ENCODE measurements at regions not wholly inside any gene's neighbourhood (a gene's known extent, or its start where the extent isn't known, plus 50 kb on each side); places are given as distances from the start of the nearest gene placed in this dataset.

DNA sequence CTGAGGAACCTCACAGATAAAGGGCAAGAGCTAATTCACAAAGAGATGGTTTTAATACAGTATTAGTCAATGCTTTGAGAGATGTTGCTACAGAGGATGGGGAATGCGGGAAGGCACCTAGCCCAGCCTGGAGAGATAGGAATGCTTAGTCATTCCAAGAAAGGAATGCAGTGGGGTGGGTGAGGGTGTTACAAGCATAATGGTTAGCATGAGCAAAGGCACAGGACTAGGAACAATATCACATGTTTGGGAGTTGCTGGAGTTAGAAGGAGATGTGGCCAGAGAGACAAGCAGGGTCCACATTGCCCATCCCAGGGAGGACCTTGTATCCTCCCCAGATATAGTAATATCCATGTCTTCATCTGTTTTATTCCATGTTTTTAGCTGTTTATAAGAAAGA, 107.0 kb upstream of the OGFRL1 start:
- Histone ChIP-seq H3K79me2 (ENCODE audit: control insufficient read depth, insufficient read depth, low read length, poor library complexity) (no peaks in the 10 kb centered on the region), H2AK5ac (ENCODE audit: low read length) (no peak overlapping the region), H3K9ac (ENCODE audit: low read length) (no peak overlapping the region), H3K27ac (ENCODE audit: low read depth, low read length) (peak overlapping the region; percentile 22), H3K4me2 (ENCODE audit: low read length) (no peak overlapping the region), H3K23ac (ENCODE audit: low read length) (no peak overlapping the region), H3K18ac (ENCODE audit: low read length) (no peak overlapping the region), H3K4me3 (ENCODE audit: low read depth, low read length) (no peak overlapping the region), H3K9me3 (ENCODE audit: insufficient read depth, low read depth, low read length) (no peaks in the 10 kb centered on the region), H2BK120ac (ENCODE audit: insufficient read depth, low read length, poor library complexity) (no peak overlapping the region), H2AFZ (ENCODE audit: insufficient read depth, low read length, poor library complexity) (no peak overlapping the region), H3K4ac (ENCODE audit: low read depth, low read length) (no peak overlapping the region), H4K12ac (ENCODE audit: low read depth, low read length) (no peak overlapping the region), H4K91ac (ENCODE audit: low read depth, low read length) (no peak overlapping the region), H3K14ac (ENCODE audit: low read length) (no peak overlapping the region), H3K27me3 (ENCODE audit: insufficient read depth, low read length) (no peaks in the 10 kb centered on the region), H3K79me1 (ENCODE audit: low read length) (no peaks in the 10 kb centered on the region), H3K36me3 (ENCODE audit: control insufficient read depth in 1 of 2, insufficient read depth in 2 of 2, low read length in 2 of 2) (no peaks in the 10 kb centered on the region), H2BK12ac (ENCODE audit: low read length) (no peak overlapping the region), H4K8ac (ENCODE audit: low read depth, low read length) (no peak overlapping the region), H2BK5ac (ENCODE audit: low read depth, low read length, poor library complexity) (no peak overlapping the region), H3K4me1 (ENCODE audit: control insufficient read depth in 1 of 2, insufficient read depth in 2 of 2, low read length in 2 of 2) (peaks cover 0 to 6% of the 10 kb centered on the region in 2 experiments)
- DNase-seq = peak; percentile 82 to 92
- no CpG with 5 or more reads among the region's 1 CpG for WGBS (ENCODE audit: extremely low coverage, insufficient coverage, insufficient read length)

DNA sequence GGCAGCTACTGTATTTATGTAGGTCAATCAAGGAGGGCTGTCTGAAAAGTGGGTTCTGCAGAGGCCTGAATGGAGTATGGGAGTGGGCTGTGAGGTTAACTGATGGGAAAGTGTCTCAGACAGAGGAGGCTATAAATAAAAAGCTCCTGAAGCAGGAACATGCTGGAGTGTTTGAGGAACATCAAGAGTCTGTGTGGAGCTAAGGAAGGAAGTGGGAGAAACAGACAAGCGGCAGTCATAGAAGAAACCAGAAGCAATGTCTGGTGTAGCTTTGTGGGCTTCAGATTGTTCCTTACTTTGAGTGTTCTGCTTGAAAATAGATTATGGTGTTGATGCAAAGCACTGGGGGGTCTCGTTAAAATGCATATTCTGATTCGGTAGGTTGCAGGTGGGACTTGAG, 101.5 kb upstream of the OGFRL1 start:
- H3K27me3 ChIP-seq (ENCODE audit: insufficient read depth, low read length) = no peaks in the 10 kb centered on the region
- H3K4ac ChIP-seq (ENCODE audit: low read depth, low read length) = no peak overlapping the region
- no peak overlapping the region for H3K23ac ChIP-seq (ENCODE audit: low read length)
- no peaks in the 10 kb centered on the region for H3K4me1 ChIP-seq (ENCODE audit: control insufficient read depth in 1 of 2, insufficient read depth in 2 of 2, low read length in 2 of 2)
- H2AFZ ChIP-seq (ENCODE audit: insufficient read depth, low read length, poor library complexity) = no peak overlapping the region
- no peak overlapping the region for H3K14ac ChIP-seq (ENCODE audit: low read length)
- no peaks in the 10 kb centered on the region for H3K79me1 ChIP-seq (ENCODE audit: low read length)
- H3K18ac ChIP-seq (ENCODE audit: low read length) = no peak overlapping the region
- no peak overlapping the region for H4K91ac ChIP-seq (ENCODE audit: low read depth, low read length)
- H3K9me3 ChIP-seq (ENCODE audit: insufficient read depth, low read depth, low read length) = no peaks in the 10 kb centered on the region
- H2BK120ac ChIP-seq (ENCODE audit: insufficient read depth, low read length, poor library complexity) = no peak overlapping the region
- no peak overlapping the region for H2BK5ac ChIP-seq (ENCODE audit: low read depth, low read length, poor library complexity)
- no peaks in the 10 kb centered on the region for H3K36me3 ChIP-seq (ENCODE audit: control insufficient read depth in 1 of 2, insufficient read depth in 2 of 2, low read length in 2 of 2)
- no peak overlapping the region for H3K27ac ChIP-seq (ENCODE audit: low read depth, low read length)
- no peak overlapping the region for H3K4me3 ChIP-seq (ENCODE audit: low read depth, low read length)
- H2BK12ac ChIP-seq (ENCODE audit: low read length) = no peak overlapping the region
- WGBS (ENCODE audit: extremely low coverage, insufficient coverage, insufficient read length) = no CpG with 5 or more reads among the region's 3 CpGs
- H3K9ac ChIP-seq (ENCODE audit: low read length) = no peak overlapping the region
- DNase-seq = no peak
- no peak overlapping the region for H4K8ac ChIP-seq (ENCODE audit: low read depth, low read length)
- no peaks in the 10 kb centered on the region for H3K79me2 ChIP-seq (ENCODE audit: control insufficient read depth, insufficient read depth, low read length, poor library complexity)
- no peak overlapping the region for H4K12ac ChIP-seq (ENCODE audit: low read depth, low read length)
- H3K4me2 ChIP-seq (ENCODE audit: low read length) = no peak overlapping the region
- no peak overlapping the region for H2AK5ac ChIP-seq (ENCODE audit: low read length)

GRCh38 chr6:71190809-71191208, 97.8 kb upstream of the OGFRL1 start:
- Histone ChIP-seq H3K4me1 (ENCODE audit: control insufficient read depth in 1 of 2, insufficient read depth in 2 of 2, low read length in 2 of 2) (no peaks in the 10 kb centered on the region), H3K23ac (ENCODE audit: low read length) (no peak overlapping the region), H2BK120ac (ENCODE audit: insufficient read depth, low read length, poor library complexity) (no peak overlapping the region), H3K14ac (ENCODE audit: low read length) (no peak overlapping the region), H3K9ac (ENCODE audit: low read length) (no peak overlapping the region), H3K27me3 (ENCODE audit: insufficient read depth, low read length) (no peaks in the 10 kb centered on the region), H4K91ac (ENCODE audit: low read depth, low read length) (no peak overlapping the region), H3K18ac (ENCODE audit: low read length) (no peak overlapping the region), H3K4ac (ENCODE audit: low read depth, low read length) (no peak overlapping the region), H2BK5ac (ENCODE audit: low read depth, low read length, poor library complexity) (no peak overlapping the region), H3K79me1 (ENCODE audit: low read length) (no peaks in the 10 kb centered on the region), H4K12ac (ENCODE audit: low read depth, low read length) (no peak overlapping the region), H2AK5ac (ENCODE audit: low read length) (no peak overlapping the region), H3K9me3 (ENCODE audit: insufficient read depth, low read depth, low read length) (no peaks in the 10 kb centered on the region), H3K79me2 (ENCODE audit: control insufficient read depth, insufficient read depth, low read length, poor library complexity) (no peaks in the 10 kb centered on the region), H3K4me3 (ENCODE audit: low read depth, low read length) (no peak overlapping the region), H3K27ac (ENCODE audit: low read depth, low read length) (no peak overlapping the region), H3K36me3 (ENCODE audit: control insufficient read depth in 1 of 2, insufficient read depth in 2 of 2, low read length in 2 of 2) (no peaks in the 10 kb centered on the region), H2BK12ac (ENCODE audit: low read length) (no peak overlapping the region), H3K4me2 (ENCODE audit: low read length) (no peak overlapping the region), H2AFZ (ENCODE audit: insufficient read depth, low read length, poor library complexity) (no peak overlapping the region), H4K8ac (ENCODE audit: low read depth, low read length) (no peak overlapping the region)
- WGBS (ENCODE audit: extremely low coverage, insufficient coverage, insufficient read length) = no CpG with 5 or more reads among the region's 3 CpGs
- peak in 1 of 2 donors; percentile 48 for DNase-seq

DNA sequence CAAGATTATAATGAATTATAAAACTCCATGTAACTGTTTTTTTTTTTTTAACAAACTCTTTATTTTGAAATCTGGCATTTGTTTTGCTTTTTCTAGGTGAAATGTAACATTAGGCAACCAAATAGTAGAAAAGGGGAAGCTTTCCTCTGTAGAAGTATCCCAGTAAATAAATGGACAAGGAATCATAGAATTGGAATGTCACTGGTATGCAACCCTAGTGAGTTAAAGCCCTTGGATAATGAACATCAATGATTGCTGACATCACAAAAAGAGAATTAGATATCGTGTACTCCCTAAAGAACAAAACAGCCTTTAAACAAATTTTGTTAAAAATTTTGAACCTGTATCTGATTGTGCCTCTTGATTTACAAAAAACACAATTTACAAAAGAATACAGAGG, 93.9 kb upstream of the OGFRL1 start:
- H2BK12ac ChIP-seq (ENCODE audit: low read length) = no peak overlapping the region
- H4K91ac ChIP-seq (ENCODE audit: low read depth, low read length) = no peak overlapping the region
- no peak overlapping the region for H2BK5ac ChIP-seq (ENCODE audit: low read depth, low read length, poor library complexity)
- no peak overlapping the region for H4K12ac ChIP-seq (ENCODE audit: low read depth, low read length)
- H3K4ac ChIP-seq (ENCODE audit: low read depth, low read length) = no peak overlapping the region
- H2BK120ac ChIP-seq (ENCODE audit: insufficient read depth, low read length, poor library complexity) = no peak overlapping the region
- no peak overlapping the region for H3K4me2 ChIP-seq (ENCODE audit: low read length)
- H4K8ac ChIP-seq (ENCODE audit: low read depth, low read length) = no peak overlapping the region
- no peak overlapping the region for H3K23ac ChIP-seq (ENCODE audit: low read length)
- H2AK5ac ChIP-seq (ENCODE audit: low read length) = no peak overlapping the region
- no peaks in the 10 kb centered on the region for H3K79me1 ChIP-seq (ENCODE audit: low read length)
- H3K79me2 ChIP-seq (ENCODE audit: control insufficient read depth, insufficient read depth, low read length, poor library complexity) = no peaks in the 10 kb centered on the region
- no peaks in the 10 kb centered on the region for H3K36me3 ChIP-seq (ENCODE audit: control insufficient read depth in 1 of 2, insufficient read depth in 2 of 2, low read length in 2 of 2)
- H3K4me1 ChIP-seq (ENCODE audit: control insufficient read depth in 1 of 2, insufficient read depth in 2 of 2, low read length in 2 of 2) = peaks cover 0 to 3% of the 10 kb centered on the region in 2 experiments
- no peak overlapping the region for H3K9ac ChIP-seq (ENCODE audit: low read length)
- H2AFZ ChIP-seq (ENCODE audit: insufficient read depth, low read length, poor library complexity) = no peak overlapping the region
- H3K27ac ChIP-seq (ENCODE audit: low read depth, low read length) = no peak overlapping the region
- no CpG with 5 or more reads among the region's 1 CpG for WGBS (ENCODE audit: extremely low coverage, insufficient coverage, insufficient read length)
- H3K18ac ChIP-seq (ENCODE audit: low read length) = no peak overlapping the region
- H3K27me3 ChIP-seq (ENCODE audit: insufficient read depth, low read length) = no peaks in the 10 kb centered on the region
- no peaks in the 10 kb centered on the region for H3K9me3 ChIP-seq (ENCODE audit: insufficient read depth, low read depth, low read length)
- H3K4me3 ChIP-seq (ENCODE audit: low read depth, low read length) = no peak overlapping the region
- DNase-seq = peak in 1 of 2 donors; percentile 60
- H3K14ac ChIP-seq (ENCODE audit: low read length) = no peak overlapping the region
